Tibial nerve (tissue), 4 donors: ENCODE measurements at regions not wholly inside any gene's neighbourhood (a gene's known extent, or its start where the extent isn't known, plus 50 kb on each side); places are given as distances from the start of the nearest gene placed in this dataset.

Experiments used
- DNase-seq, 2 donors: peaks; one replicate each; pipeline ENCODE4 v3.0.0-alpha.2; 2019; ENCODE audit warnings: low spot score in 2 of 2
- H3K27ac ChIP-seq, 4 donors: fragments of 200-600 bp; sonication (generic) in 3 of 4; one replicate each; pipeline ENCODE4 v1.5.1; 2017 to 2019; ENCODE audit warnings: mild to moderate bottlenecking in 1 of 4
- H3K27me3 ChIP-seq, 2 donors: fragments of 200-600 bp; sonication (generic) in 1 of 2; one replicate each; pipeline versions ENCODE4 v1.5.1 to v1.6.0; 2017 to 2019
- H3K36me3 ChIP-seq, 3 donors: fragments of 200-600 bp; sonication (generic); one replicate each; pipeline ENCODE4 v1.5.1; 2018 to 2019
- H3K4me1 ChIP-seq, 4 donors: fragments of 200-600 bp; sonication (generic) in 3 of 4; one replicate each; pipeline ENCODE4 v1.5.1; 2017 to 2019
- H3K4me3 ChIP-seq, 4 donors: fragments of 200-600 bp; sonication (generic) in 3 of 4; one replicate each; pipeline ENCODE4 v1.5.1; 2017 to 2019; ENCODE audit warnings: mild to moderate bottlenecking in 1 of 4, moderate library complexity in 1 of 4
- H3K9me3 ChIP-seq, 4 donors: fragments of 200-600 bp; sonication (generic) in 3 of 4; one replicate each; pipeline ENCODE4 v1.5.1; 2017 to 2019
- CTCF ChIP-seq, 5 experiments: fragments of 200-600 bp in 3 of 5; fragments of 450-650 bp in 2 of 5; sonication (generic) in 3 of 5; IDR thresholded peaks; one replicate each; pipeline ENCODE4 v1.5.1; 2016 to 2019; ENCODE audit warnings: antibody characterized with exemption in 5 of 5, mild to moderate bottlenecking in 3 of 5, moderate library complexity in 2 of 5
- EP300 ChIP-seq, 2 donors: sonication (generic); formaldehyde crosslinking; IDR thresholded peaks; one replicate each; pipeline ENCODE4 v1.6.1; 2017; ENCODE audit warnings: antibody characterized with exemption in 2 of 2, mild to moderate bottlenecking in 1 of 2
- POLR2A ChIP-seq, 2 donors: fragments of 450-650 bp; IDR thresholded peaks; one replicate each; pipeline ENCODE4 v1.6.1; 2017; ENCODE audit warnings: antibody characterized with exemption in 2 of 2, mild to moderate bottlenecking in 2 of 2, moderate library complexity in 2 of 2
- WGBS, 2 donors: methylation state at CpG; one replicate each; pipeline ENCODE4 v1.1.5; 2018; 5-methylcytosine and 5-hydroxymethylcytosine counted together

- H3K9me3 ChIP-seq, result no peaks in the 10 kb centered on the region
- DNase-seq, result no peak
- H3K27me3 ChIP-seq, result no peaks in the 10 kb centered on the region
- 79 to 83% methylated on average over 15 to 18 of the region's 18 CpGs for WGBS, 2 donors
- no peak overlapping the region for H3K4me3 ChIP-seq
- TF ChIP-seq POLR2A (IDR thresholded peaks at IDR 0.05) (no peak), EP300 (IDR thresholded peaks at IDR 0.05) (no peak), CTCF (IDR thresholded peaks at IDR 0.05) (no peak)
- peak overlapping the region; percentile 4 to 77 (median 40) for H3K27ac ChIP-seq
- H3K36me3 ChIP-seq, result no peaks in the 10 kb centered on the region
- H3K4me1 ChIP-seq, result peaks cover 0 to 56% (median 14%) of the 10 kb centered on the region in 4 donors
Observed at GRCh38 chr21:45348591-45349327, 56.2 kb upstream of the COL18A1 start.

- no peaks in the 10 kb centered on the region for H3K9me3 ChIP-seq
- no peak overlapping the region for H3K4me3 ChIP-seq
- TF ChIP-seq CTCF (IDR thresholded peaks at IDR 0.05) (no peak), POLR2A (IDR thresholded peaks at IDR 0.05) (no peak), EP300 (IDR thresholded peaks at IDR 0.05) (no peak)
- peak overlapping the region in 1 of 4 donors; percentile 77 for H3K27ac ChIP-seq
- no peak for DNase-seq
- no peaks in the 10 kb centered on the region for H3K36me3 ChIP-seq
- H3K27me3 ChIP-seq, result no peaks in the 10 kb centered on the region
- H3K4me1 ChIP-seq, result peaks cover 0 to 56% (median 14%) of the 10 kb centered on the region in 4 donors
- 92 to 93% methylated on average over 8 of the region's 8 CpGs for WGBS, 2 donors
Observed at GRCh38 chr21:45350206-45350854, 54.6 kb upstream of the COL18A1 start.

GRCh38 chr21:45351061-45351460 lies 53.9 kb upstream of the COL18A1 start:
- H3K4me3 ChIP-seq, result no peak overlapping the region
- no peak for DNase-seq
- H3K36me3 ChIP-seq, result no peaks in the 10 kb centered on the region
- 90 to 91% methylated on average over 19 to 22 of the region's 22 CpGs for WGBS, 2 donors
- H3K9me3 ChIP-seq, result no peaks in the 10 kb centered on the region
- H3K4me1 ChIP-seq, result peaks cover 0 to 58% (median 14%) of the 10 kb centered on the region in 4 donors
- no peaks in the 10 kb centered on the region for H3K27me3 ChIP-seq
- TF ChIP-seq EP300 (IDR thresholded peaks at IDR 0.05) (no peak), POLR2A (IDR thresholded peaks at IDR 0.05) (no peak), CTCF (IDR thresholded peaks at IDR 0.05) (no peak)
- peak overlapping the region in 1 of 4 donors; percentile 27 for H3K27ac ChIP-seq

- TF ChIP-seq CTCF (IDR thresholded peaks at IDR 0.05), result no peak
- TF ChIP-seq EP300 (IDR thresholded peaks at IDR 0.05), result no peak
- WGBS, 2 donors, result 86 to 96% methylated on average over 9 of the region's 12 CpGs
- no peak for DNase-seq
- Histone ChIP-seq H3K36me3 (no peaks in the 10 kb centered on the region), H3K27ac (peak overlapping the region in 1 of 4 donors; percentile 27), H3K9me3 (no peaks in the 10 kb centered on the region), H3K4me3 (no peak overlapping the region), H3K4me1 (peaks cover 0 to 65% (median 14%) of the 10 kb centered on the region in 4 donors), H3K27me3 (no peaks in the 10 kb centered on the region)
Observed at GRCh38 chr21:45351526-45352275, 53.3 kb upstream of the COL18A1 start.
